ENCODE measurements at regions not wholly inside any gene's neighbourhood (a gene's known extent, or its start where the extent isn't known, plus 50 kb on each side); places are given as distances from the start of the nearest gene placed in this dataset.

GRCh38 chr5:20466512-20466911 lies 478.5 kb upstream of the CDH18 start:
- Mint-ChIP-seq H3K27ac (no peak overlapping the region), H3K4me3 (no peak overlapping the region), H3K4me1 (no peaks in the 10 kb centered on the region), H3K36me3 (ENCODE audit: low read depth) (no peaks in the 10 kb centered on the region), H3K27me3 (no peaks in the 10 kb centered on the region), H3K9me3 (peaks cover 2% of the 10 kb centered on the region)
- no peak for DNase-seq
- no peak for TF ChIP-seq CTCF (IDR thresholded peaks at IDR 0.05)
- no peak for ATAC-seq (ENCODE audit: low read depth)
- intact Hi-C loops (cut with micrococcal nuclease) = no loop called here
- ChIA-PET POLR2A (no interaction called here), CTCF (no interaction called here)

- intact Hi-C loops (cut with micrococcal nuclease) = no loop called here
- no peak overlapping the region for H3K4me3 Mint-ChIP-seq
Measured at GRCh38 chr5:20463206-20463605, 475.2 kb upstream of the CDH18 start.

GRCh38 chr5:20446121-20446520 lies 458.1 kb upstream of the CDH18 start:
- H3K4me3 Mint-ChIP-seq = no peak overlapping the region
- intact Hi-C loops (cut with micrococcal nuclease) = no loop called here
- ChIA-PET POLR2A (no interaction called here), CTCF (no interaction called here)
- H3K9me3 Mint-ChIP-seq = no peaks in the 10 kb centered on the region
- DNase-seq = no peak
- H3K27ac Mint-ChIP-seq = no peak overlapping the region
- H3K4me1 Mint-ChIP-seq = no peaks in the 10 kb centered on the region
- no peaks in the 10 kb centered on the region for H3K36me3 Mint-ChIP-seq (ENCODE audit: low read depth)
- no peaks in the 10 kb centered on the region for H3K27me3 Mint-ChIP-seq
- TF ChIP-seq CTCF (IDR thresholded peaks at IDR 0.05) = no peak
- no peak for ATAC-seq (ENCODE audit: low read depth)

More at GRCh38 chr5:20463206-20463605, 475.2 kb upstream of the CDH18 start:
- Mint-ChIP-seq H3K27me3 (no peaks in the 10 kb centered on the region), H3K9me3 (peaks cover 2% of the 10 kb centered on the region), H3K36me3 (ENCODE audit: low read depth) (no peaks in the 10 kb centered on the region), H3K27ac (no peak overlapping the region), H3K4me1 (no peaks in the 10 kb centered on the region)
- no peak for DNase-seq
- ChIA-PET POLR2A (no interaction called here), CTCF (no interaction called here)
- TF ChIP-seq CTCF (IDR thresholded peaks at IDR 0.05) = no peak
- no peak for ATAC-seq (ENCODE audit: low read depth)

GRCh38 chr5:20445326-20445860 lies 457.4 kb upstream of the CDH18 start:
- DNase-seq (no peak), ATAC-seq (ENCODE audit: low read depth) (no peak)
- H3K27ac Mint-ChIP-seq = no peak overlapping the region
- POLR2A ChIA-PET = no interaction called here
- CTCF ChIA-PET = no interaction called here
- no peaks in the 10 kb centered on the region for H3K36me3 Mint-ChIP-seq (ENCODE audit: low read depth)
- intact Hi-C loops (cut with micrococcal nuclease) = no loop called here
- no peaks in the 10 kb centered on the region for H3K9me3 Mint-ChIP-seq
- H3K27me3 Mint-ChIP-seq = no peaks in the 10 kb centered on the region
- TF ChIP-seq CTCF (IDR thresholded peaks at IDR 0.05) = no peak
- H3K4me3 Mint-ChIP-seq = no peak overlapping the region
- H3K4me1 Mint-ChIP-seq = no peaks in the 10 kb centered on the region

GRCh38 chr5:20434786-20435185 lies 446.8 kb upstream of the CDH18 start:
- Mint-ChIP-seq H3K4me1 (no peaks in the 10 kb centered on the region), H3K27ac (no peak overlapping the region), H3K27me3 (no peaks in the 10 kb centered on the region), H3K4me3 (no peak overlapping the region), H3K9me3 (no peaks in the 10 kb centered on the region), H3K36me3 (ENCODE audit: low read depth) (no peaks in the 10 kb centered on the region)
- DNase-seq = no peak
- POLR2A ChIA-PET = no interaction called here
- no peak for TF ChIP-seq CTCF (IDR thresholded peaks at IDR 0.05)
- CTCF ChIA-PET = no interaction called here
- ATAC-seq (ENCODE audit: low read depth) = no peak
- intact Hi-C loops (cut with micrococcal nuclease) = no loop called here

Data from activated B cell treated with CpG ODN at 0.5 μM for 24 hours (primary cell).